Adrenal gland (tissue), 5 donors: ENCODE measurements at regions not wholly inside any gene's neighbourhood (a gene's known extent, or its start where the extent isn't known, plus 50 kb on each side); places are given as distances from the start of the nearest gene placed in this dataset.

Source experiments
- POLR2A ChIP-seq, 2 donors: fragments of 450-650 bp; IDR thresholded peaks; one replicate each; pipeline ENCODE4 v1.6.1; 2017; ENCODE audit warnings: antibody characterized with exemption in 2 of 2, mild to moderate bottlenecking in 2 of 2, moderate library complexity in 1 of 2
- TF ChIP-seq, protein P1 (sequence below), 6 experiments: fragments of 450-650 bp in 4 of 6; fragments of 200-600 bp in 2 of 6; sonication (generic) in 1 of 6; IDR thresholded peaks; 1 replicate in 5 of 6; 2 replicates in 1 of 6; pipeline versions ENCODE4 v1.5.1 to v1.8.0; 2016 to 2021; ENCODE audit warnings: antibody characterized with exemption in 6 of 6, mild to moderate bottlenecking in 2 of 6, moderate library complexity in 1 of 6
- donor health status: DM: no; HTN: no; CAD: no.

DNA sequence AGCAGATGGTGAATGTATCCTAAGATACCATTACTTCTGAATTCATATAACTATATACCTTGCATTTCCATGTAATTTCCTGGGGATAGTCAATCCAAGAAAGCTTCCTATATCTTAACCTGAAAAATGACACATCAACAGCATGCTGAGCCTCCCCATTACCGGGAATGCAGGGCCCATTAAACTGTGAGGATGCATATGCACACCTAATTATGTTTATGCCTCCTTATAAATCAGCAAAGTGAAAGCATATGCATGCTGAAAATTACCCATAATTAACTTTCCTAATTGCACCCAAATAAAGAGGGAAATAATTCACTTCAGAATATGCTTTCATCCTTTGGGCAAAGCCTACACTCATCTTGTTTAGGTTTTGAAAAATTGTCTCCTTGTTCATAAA is 663.0 kb downstream of the KCNA4 start:
- TF ChIP-seq, protein P1, sequence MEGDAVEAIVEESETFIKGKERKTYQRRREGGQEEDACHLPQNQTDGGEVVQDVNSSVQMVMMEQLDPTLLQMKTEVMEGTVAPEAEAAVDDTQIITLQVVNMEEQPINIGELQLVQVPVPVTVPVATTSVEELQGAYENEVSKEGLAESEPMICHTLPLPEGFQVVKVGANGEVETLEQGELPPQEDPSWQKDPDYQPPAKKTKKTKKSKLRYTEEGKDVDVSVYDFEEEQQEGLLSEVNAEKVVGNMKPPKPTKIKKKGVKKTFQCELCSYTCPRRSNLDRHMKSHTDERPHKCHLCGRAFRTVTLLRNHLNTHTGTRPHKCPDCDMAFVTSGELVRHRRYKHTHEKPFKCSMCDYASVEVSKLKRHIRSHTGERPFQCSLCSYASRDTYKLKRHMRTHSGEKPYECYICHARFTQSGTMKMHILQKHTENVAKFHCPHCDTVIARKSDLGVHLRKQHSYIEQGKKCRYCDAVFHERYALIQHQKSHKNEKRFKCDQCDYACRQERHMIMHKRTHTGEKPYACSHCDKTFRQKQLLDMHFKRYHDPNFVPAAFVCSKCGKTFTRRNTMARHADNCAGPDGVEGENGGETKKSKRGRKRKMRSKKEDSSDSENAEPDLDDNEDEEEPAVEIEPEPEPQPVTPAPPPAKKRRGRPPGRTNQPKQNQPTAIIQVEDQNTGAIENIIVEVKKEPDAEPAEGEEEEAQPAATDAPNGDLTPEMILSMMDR (IDR thresholded peaks at IDR 0.05) = no peak
- TF ChIP-seq POLR2A (IDR thresholded peaks at IDR 0.05) = no peak
